WTC11 (cell line): ENCODE measurements at regions not wholly inside any gene's neighbourhood (a gene's known extent, or its start where the extent isn't known, plus 50 kb on each side); places are given as distances from the start of the nearest gene placed in this dataset.

Source experiments
- CBFB ChIP-seq: sonication (generic); formaldehyde crosslinking; IDR thresholded peaks from 2 replicates; pipeline ENCODE4 v1.8.1; 2022; ENCODE audit warnings: mild to moderate bottlenecking, low read depth, missing genetic modification reagents
- CTCF ChIP-seq: fragments of 200-600 bp; IDR thresholded peaks from 2 replicates; pipeline ENCODE4 v1.8.0; 2022; ENCODE audit warnings: antibody characterized with exemption
- FOXK1 ChIP-seq: sonication (generic); formaldehyde crosslinking; IDR thresholded peaks from 2 replicates; pipeline ENCODE4 v1.8.0; 2022; ENCODE audit warnings: mild to moderate bottlenecking, moderate library complexity, missing genetic modification reagents
- HMGXB4 ChIP-seq: sonication (generic); formaldehyde crosslinking; IDR thresholded peaks from 2 replicates; pipeline ENCODE4 v1.8.1; 2023; ENCODE audit warnings: mild to moderate bottlenecking, moderate library complexity, missing genetic modification reagents
- MYBL2 ChIP-seq: sonication (generic); formaldehyde crosslinking; IDR thresholded peaks from 2 replicates; pipeline ENCODE4 v1.8.1; 2023; ENCODE audit warnings: mild to moderate bottlenecking, moderate library complexity, missing genetic modification reagents
- RORB ChIP-seq: fragments of 250-450 bp; sonication (Bioruptor Pico); IDR thresholded peaks from 2 replicates; pipeline ENCODE4 v1.9.0; 2021; ENCODE audit warnings: mild to moderate bottlenecking
- SMAD3 ChIP-seq: sonication (generic); formaldehyde crosslinking; IDR thresholded peaks from 2 replicates; pipeline ENCODE4 v1.8.0; 2022; ENCODE audit warnings: missing genetic modification reagents, mild to moderate bottlenecking, borderline replicate concordance
- SP1 ChIP-seq: sonication (generic); formaldehyde crosslinking; conservative IDR thresholded peaks from 2 replicates; pipeline ENCODE4 v1.8.1; 2022; ENCODE audit warnings: missing genetic modification reagents
- STAT6 ChIP-seq: sonication (generic); formaldehyde crosslinking; conservative IDR thresholded peaks from 2 replicates; pipeline ENCODE4 v1.8.1; 2023; ENCODE audit warnings: mild to moderate bottlenecking, low read depth, missing genetic modification reagents, moderate library complexity
- ZNF121 ChIP-seq: sonication (generic); formaldehyde crosslinking; IDR thresholded peaks from 2 replicates; pipeline ENCODE4 v1.8.0; 2023; ENCODE audit warnings: missing genetic modification reagents
- TF ChIP-seq, protein P1 (sequence below): sonication (generic); formaldehyde crosslinking; IDR thresholded peaks from 2 replicates; pipeline ENCODE4 v1.8.0; 2022; ENCODE audit warnings: mild to moderate bottlenecking, missing genetic modification reagents

DNA sequence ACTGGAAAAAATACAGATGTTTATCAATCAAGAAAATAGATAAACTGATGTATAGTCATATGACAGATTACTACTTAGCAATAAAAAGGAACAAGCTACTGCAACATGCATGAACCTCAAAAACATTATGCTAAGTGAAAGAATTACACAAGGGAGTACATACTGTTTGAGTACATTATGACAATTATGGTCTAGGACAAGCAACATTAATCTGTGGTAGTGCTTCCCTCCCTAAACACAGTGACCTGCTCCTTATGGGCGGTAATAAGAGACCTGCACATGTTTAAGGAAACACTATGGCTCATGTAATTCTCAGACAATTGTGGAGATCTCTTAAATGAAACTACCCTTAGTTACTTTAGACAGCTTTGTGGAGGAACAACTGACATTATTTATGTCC is 421.2 kb upstream of the FBXO33 start:
- TF ChIP-seq, protein P1, sequence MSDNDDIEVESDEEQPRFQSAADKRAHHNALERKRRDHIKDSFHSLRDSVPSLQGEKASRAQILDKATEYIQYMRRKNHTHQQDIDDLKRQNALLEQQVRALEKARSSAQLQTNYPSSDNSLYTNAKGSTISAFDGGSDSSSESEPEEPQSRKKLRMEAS (CRISPR knock-in tag) = no peak
- TF ChIP-seq CTCF = no peak
- TF ChIP-seq HMGXB4 (CRISPR knock-in tag) = no peak
- TF ChIP-seq CBFB = no peak
- no peak for TF ChIP-seq SMAD3 (CRISPR knock-in tag)
- TF ChIP-seq FOXK1 (CRISPR knock-in tag) = no peak
- TF ChIP-seq SP1 = no peak
- no peak for TF ChIP-seq RORB (CRISPR knock-in tag)
- TF ChIP-seq STAT6 = no peak
- TF ChIP-seq MYBL2 (CRISPR knock-in tag) = no peak
- no peak for TF ChIP-seq ZNF121 (CRISPR knock-in tag)
